Hepatocyte (in vitro differentiated cells): ENCODE measurements at regions not wholly inside any gene's neighbourhood (a gene's known extent, or its start where the extent isn't known, plus 50 kb on each side); places are given as distances from the start of the nearest gene placed in this dataset.

ENCODE experiments used
- DNase-seq: peaks from one replicate; pipeline ENCODE4 v3.0.0-alpha.2; 2016; ENCODE audit warnings: low spot score
- H2AFZ ChIP-seq: fragments of 200-600 bp; sonication (generic); 2 replicates; pipeline ENCODE4 v1.6.0; 2016; ENCODE audit warnings: antibody characterized with exemption, mild to moderate bottlenecking
- H3K27ac ChIP-seq: fragments of 200-600 bp; sonication (generic); 2 replicates; pipeline ENCODE4 v1.5.1; 2016; ENCODE audit warnings: mild to moderate bottlenecking
- H3K27me3 ChIP-seq: fragments of 200-600 bp; sonication (generic); 2 replicates; pipeline ENCODE4 v1.6.1; 2016
- H3K36me3 ChIP-seq: fragments of 200-600 bp; sonication (generic); replicated peaks from 2 replicates; pipeline ENCODE4 v1.5.1; 2016; ENCODE audit warnings: low read depth; ENCODE audit not compliant: insufficient read depth
- H3K4me1 ChIP-seq: fragments of 200-600 bp; sonication (generic); 2 replicates; pipeline ENCODE4 v1.5.1; 2016; ENCODE audit warnings: mild to moderate bottlenecking, moderate library complexity; ENCODE audit not compliant: insufficient read depth
- H3K4me2 ChIP-seq: fragments of 200-600 bp; sonication (generic); 2 replicates; pipeline ENCODE4 v1.6.0; 2016
- H3K4me3 ChIP-seq: fragments of 200-600 bp; sonication (generic); 2 replicates; pipeline ENCODE4 v1.5.1; 2016; ENCODE audit warnings: mild to moderate bottlenecking
- H3K79me2 ChIP-seq: fragments of 200-600 bp; sonication (generic); 2 replicates; pipeline ENCODE4 v1.6.0; 2017; ENCODE audit warnings: mild to moderate bottlenecking
- H3K9me2 ChIP-seq: fragments of 200-600 bp; sonication (generic); replicated peaks from 2 replicates; pipeline ENCODE4 v1.6.0; 2017; ENCODE audit warnings: mild to moderate bottlenecking; ENCODE audit not compliant: insufficient read depth
- H3K9me3 ChIP-seq: fragments of 200-600 bp; sonication (generic); 2 replicates; pipeline ENCODE4 v1.5.1; 2016; ENCODE audit warnings: low read depth, mild to moderate bottlenecking
- H4K20me1 ChIP-seq: fragments of 200-600 bp; sonication (generic); 2 replicates; pipeline ENCODE4 v1.6.0; 2016; ENCODE audit warnings: mild to moderate bottlenecking; ENCODE audit not compliant: insufficient read depth, poor library complexity, severe bottlenecking
- EZH2 ChIP-seq: fragments of 200-600 bp; sonication (generic); IDR thresholded peaks from 2 replicates; pipeline ENCODE4 v1.6.1; 2016; ENCODE audit warnings: antibody characterized with exemption, mild to moderate bottlenecking, borderline replicate concordance
- EZH2phosphoT487 ChIP-seq: fragments of 200-600 bp; sonication (generic); IDR thresholded peaks from one replicate; pipeline ENCODE4 v1.6.1; 2018; ENCODE audit warnings: antibody characterized with exemption, mild to moderate bottlenecking, low read depth, moderate library complexity; ENCODE audit not compliant: unreplicated experiment, severe bottlenecking
- WGBS: methylation state at CpG from one replicate; pipeline ENCODE4 v1.1.6; 2016; ENCODE audit warnings: low lambda C conversion rate; ENCODE audit errors: missing lambda C conversion rate; 5-methylcytosine and 5-hydroxymethylcytosine counted together
- TF ChIP-seq, protein P1 (sequence below): fragments of 200-600 bp; sonication (generic); IDR thresholded peaks from 2 replicates; pipeline ENCODE4 v1.5.1; 2016; ENCODE audit warnings: antibody characterized with exemption, mild to moderate bottlenecking; ENCODE audit not compliant: poor library complexity

DNA sequence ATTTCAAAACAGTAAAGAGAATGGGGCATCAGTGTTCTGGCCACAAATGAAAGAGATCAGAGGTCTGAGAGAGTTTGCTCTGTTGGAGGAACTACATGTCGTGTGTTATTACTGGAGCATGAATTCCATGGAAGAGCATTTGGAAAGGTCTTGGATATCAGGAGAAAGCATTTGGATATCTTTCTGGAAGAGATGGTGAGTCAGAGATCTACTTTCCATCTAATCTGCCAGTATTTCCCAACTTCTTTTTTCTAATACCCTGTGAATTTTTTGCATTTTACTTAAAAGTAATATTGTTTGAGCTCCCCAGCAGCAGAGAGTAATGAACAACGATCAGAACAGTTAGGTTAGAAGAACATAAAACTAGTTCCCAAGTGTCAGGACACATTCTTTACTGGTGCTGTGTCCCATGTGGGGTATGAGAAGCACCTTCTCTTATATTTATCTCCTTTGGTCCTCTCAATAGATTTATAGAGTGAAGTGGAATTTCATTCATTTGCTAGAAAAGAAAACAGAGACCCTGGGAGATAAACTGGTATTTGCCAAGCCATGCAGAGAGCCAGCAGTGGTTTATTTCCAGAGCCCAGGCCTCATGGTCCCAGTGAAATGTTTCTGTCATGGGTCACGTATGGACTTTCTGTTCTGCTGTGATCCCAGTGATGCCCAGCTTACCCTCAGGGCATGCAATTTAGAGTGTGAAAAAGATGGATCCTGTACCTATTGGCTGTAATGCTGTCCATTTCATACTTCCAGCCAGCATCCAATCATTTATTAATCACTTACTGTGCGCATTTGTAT, 130.8 kb upstream of the NT5C1B start:
- no peaks in the 10 kb centered on the region for H4K20me1 ChIP-seq
- 88% methylated on average over 4 of the region's 4 CpGs for WGBS
- H3K9me2 ChIP-seq, result no peaks in the 10 kb centered on the region
- H3K36me3 ChIP-seq, result no peaks in the 10 kb centered on the region
- no peak overlapping the region for H3K4me2 ChIP-seq
- DNase-seq, result peak; percentile 36
- TF ChIP-seq EZH2phosphoT487, result no peak
- TF ChIP-seq, protein P1, sequence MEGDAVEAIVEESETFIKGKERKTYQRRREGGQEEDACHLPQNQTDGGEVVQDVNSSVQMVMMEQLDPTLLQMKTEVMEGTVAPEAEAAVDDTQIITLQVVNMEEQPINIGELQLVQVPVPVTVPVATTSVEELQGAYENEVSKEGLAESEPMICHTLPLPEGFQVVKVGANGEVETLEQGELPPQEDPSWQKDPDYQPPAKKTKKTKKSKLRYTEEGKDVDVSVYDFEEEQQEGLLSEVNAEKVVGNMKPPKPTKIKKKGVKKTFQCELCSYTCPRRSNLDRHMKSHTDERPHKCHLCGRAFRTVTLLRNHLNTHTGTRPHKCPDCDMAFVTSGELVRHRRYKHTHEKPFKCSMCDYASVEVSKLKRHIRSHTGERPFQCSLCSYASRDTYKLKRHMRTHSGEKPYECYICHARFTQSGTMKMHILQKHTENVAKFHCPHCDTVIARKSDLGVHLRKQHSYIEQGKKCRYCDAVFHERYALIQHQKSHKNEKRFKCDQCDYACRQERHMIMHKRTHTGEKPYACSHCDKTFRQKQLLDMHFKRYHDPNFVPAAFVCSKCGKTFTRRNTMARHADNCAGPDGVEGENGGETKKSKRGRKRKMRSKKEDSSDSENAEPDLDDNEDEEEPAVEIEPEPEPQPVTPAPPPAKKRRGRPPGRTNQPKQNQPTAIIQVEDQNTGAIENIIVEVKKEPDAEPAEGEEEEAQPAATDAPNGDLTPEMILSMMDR, result no peak
- H3K4me3 ChIP-seq, result no peak overlapping the region
- H3K4me1 ChIP-seq, result peaks cover 5% of the 10 kb centered on the region
- no peaks in the 10 kb centered on the region for H3K9me3 ChIP-seq
- H2AFZ ChIP-seq, result no peak overlapping the region
- H3K27ac ChIP-seq, result peak overlapping the region; percentile 27
- H3K27me3 ChIP-seq, result no peaks in the 10 kb centered on the region
- H3K79me2 ChIP-seq, result no peaks in the 10 kb centered on the region

DNA sequence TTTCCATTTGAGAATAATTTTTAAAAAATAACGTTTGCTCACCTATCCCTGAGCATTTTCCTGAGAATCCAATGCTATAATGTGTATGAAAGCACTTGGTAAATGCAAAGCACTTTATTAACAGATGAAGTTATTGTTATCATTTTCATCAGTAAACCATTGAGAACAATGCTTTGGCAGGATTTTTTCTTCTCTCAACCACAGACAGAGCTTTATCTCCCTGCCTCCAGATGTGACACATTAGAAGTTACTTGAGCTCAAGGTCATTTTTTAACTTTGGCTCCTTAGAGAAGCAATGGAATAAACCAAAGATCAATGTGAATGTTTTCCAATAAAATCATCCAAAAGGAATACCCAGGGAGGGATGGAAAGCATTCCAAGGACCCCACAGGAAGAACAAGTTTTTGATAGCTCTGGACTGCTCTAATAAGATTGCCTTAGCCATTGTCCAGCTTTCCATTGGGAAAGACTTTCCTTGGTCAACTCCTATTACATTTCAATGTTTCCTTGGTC, 118.9 kb upstream of the NT5C1B start:
- Histone ChIP-seq H3K27ac (no peak overlapping the region), H3K4me3 (no peak overlapping the region), H3K27me3 (no peaks in the 10 kb centered on the region), H3K4me2 (no peak overlapping the region), H3K79me2 (no peaks in the 10 kb centered on the region), H3K9me3 (peaks cover 5% of the 10 kb centered on the region), H4K20me1 (no peaks in the 10 kb centered on the region), H3K4me1 (no peaks in the 10 kb centered on the region), H2AFZ (no peak overlapping the region), H3K9me2 (no peaks in the 10 kb centered on the region), H3K36me3 (no peaks in the 10 kb centered on the region)
- DNase-seq, result no peak
- TF ChIP-seq EZH2, result no peak
- TF ChIP-seq, protein P1, result no peak
- WGBS, result 6% methylated on average over 1 of the region's 1 CpG

DNA sequence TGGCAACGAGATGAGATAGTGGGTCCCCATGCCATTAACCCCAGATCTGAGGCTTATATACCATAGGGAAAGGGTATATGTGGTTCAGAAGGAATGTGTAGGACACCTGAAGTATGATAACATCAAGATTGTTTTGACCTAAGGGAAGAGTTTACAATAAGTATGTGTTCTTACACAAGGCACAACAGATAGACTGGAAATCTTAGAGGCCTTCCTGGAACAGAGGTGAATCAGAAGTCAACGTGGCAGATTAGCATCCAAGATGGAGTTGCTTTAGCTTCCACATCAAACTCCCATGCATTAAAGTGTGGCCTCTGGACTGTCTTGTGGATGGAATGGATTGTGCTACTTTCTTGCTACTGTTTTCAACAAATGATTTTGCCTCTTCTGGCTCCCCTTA, 116.6 kb upstream of the NT5C1B start:
- Histone ChIP-seq H3K79me2 (no peaks in the 10 kb centered on the region), H3K4me1 (no peaks in the 10 kb centered on the region), H3K4me2 (no peak overlapping the region), H3K9me3 (no peaks in the 10 kb centered on the region), H3K36me3 (no peaks in the 10 kb centered on the region), H3K27ac (no peak overlapping the region), H3K4me3 (no peak overlapping the region), H4K20me1 (no peaks in the 10 kb centered on the region), H2AFZ (no peak overlapping the region), H3K27me3 (no peaks in the 10 kb centered on the region), H3K9me2 (no peaks in the 10 kb centered on the region)
- no peak for DNase-seq
- TF ChIP-seq, protein P1, result no peak
- TF ChIP-seq EZH2phosphoT487 (no peak), EZH2 (no peak)
- WGBS, result 83% methylated on average over 2 of the region's 2 CpGs
